Nephron (organoid): ENCODE measurements at regions not wholly inside any gene's neighbourhood (a gene's known extent, or its start where the extent isn't known, plus 50 kb on each side); places are given as distances from the start of the nearest gene placed in this dataset.

Experiments used
- H3K27ac Mint-ChIP-seq, 3 experiments: 2 replicates each; pipeline ENCODE4 v1.8.0; 2020; ENCODE audit warnings: mixed read lengths in 3 of 3, mild to moderate bottlenecking in 2 of 3, moderate library complexity in 1 of 3
- H3K27me3 Mint-ChIP-seq: 2 replicates; pipeline ENCODE4 v1.8.0; 2021; ENCODE audit warnings: low read depth, mild to moderate bottlenecking, moderate library complexity, mixed read lengths
- H3K36me3 Mint-ChIP-seq: 2 replicates; pipeline ENCODE4 v1.8.0; 2020; ENCODE audit warnings: low read depth, mixed read lengths
- H3K4me1 Mint-ChIP-seq: 2 replicates; pipeline ENCODE4 v1.8.0; 2020; ENCODE audit warnings: mixed read lengths
- H3K4me3 Mint-ChIP-seq, 3 experiments: 2 replicates each; pipeline ENCODE4 v1.8.0; 2020; ENCODE audit warnings: mild to moderate bottlenecking in 3 of 3, mixed read lengths in 3 of 3, moderate library complexity in 2 of 3
- H3K9me3 Mint-ChIP-seq: 2 replicates; pipeline ENCODE4 v1.8.0; 2020; ENCODE audit warnings: mixed read lengths
- TF ChIP-seq, protein P1 (sequence below), 3 experiments: fragments of 200-600 bp; sonication (generic); IDR thresholded peaks; one replicate each; pipeline ENCODE4 v1.5.0; 2021; ENCODE audit warnings: antibody characterized with exemption in 3 of 3; ENCODE audit not compliant: unreplicated experiment in 3 of 3

DNA sequence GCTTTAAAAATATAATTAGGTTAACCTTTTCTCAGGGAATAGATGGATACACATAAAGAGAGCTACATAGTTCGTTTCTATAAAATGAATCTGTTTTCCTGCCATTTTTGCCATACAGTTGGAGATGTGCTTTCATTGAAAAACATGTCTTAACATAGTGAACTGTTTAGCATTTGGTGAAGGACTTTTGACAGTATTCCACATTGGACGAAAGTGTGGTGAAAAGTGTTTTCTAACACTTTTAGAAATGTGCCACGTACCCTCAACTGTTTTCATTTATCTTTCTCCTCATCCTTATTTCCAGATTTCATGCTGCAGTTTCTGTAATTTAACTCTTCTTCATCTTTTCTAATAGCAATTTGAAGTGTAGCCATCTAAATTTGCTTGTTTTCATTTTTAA, 249.1 kb upstream of the MTNR1B start:
- no peaks in the 10 kb centered on the region for H3K27me3 Mint-ChIP-seq
- no peak overlapping the region for H3K4me3 Mint-ChIP-seq
- H3K9me3 Mint-ChIP-seq, result peaks cover 9% of the 10 kb centered on the region
- TF ChIP-seq, protein P1, sequence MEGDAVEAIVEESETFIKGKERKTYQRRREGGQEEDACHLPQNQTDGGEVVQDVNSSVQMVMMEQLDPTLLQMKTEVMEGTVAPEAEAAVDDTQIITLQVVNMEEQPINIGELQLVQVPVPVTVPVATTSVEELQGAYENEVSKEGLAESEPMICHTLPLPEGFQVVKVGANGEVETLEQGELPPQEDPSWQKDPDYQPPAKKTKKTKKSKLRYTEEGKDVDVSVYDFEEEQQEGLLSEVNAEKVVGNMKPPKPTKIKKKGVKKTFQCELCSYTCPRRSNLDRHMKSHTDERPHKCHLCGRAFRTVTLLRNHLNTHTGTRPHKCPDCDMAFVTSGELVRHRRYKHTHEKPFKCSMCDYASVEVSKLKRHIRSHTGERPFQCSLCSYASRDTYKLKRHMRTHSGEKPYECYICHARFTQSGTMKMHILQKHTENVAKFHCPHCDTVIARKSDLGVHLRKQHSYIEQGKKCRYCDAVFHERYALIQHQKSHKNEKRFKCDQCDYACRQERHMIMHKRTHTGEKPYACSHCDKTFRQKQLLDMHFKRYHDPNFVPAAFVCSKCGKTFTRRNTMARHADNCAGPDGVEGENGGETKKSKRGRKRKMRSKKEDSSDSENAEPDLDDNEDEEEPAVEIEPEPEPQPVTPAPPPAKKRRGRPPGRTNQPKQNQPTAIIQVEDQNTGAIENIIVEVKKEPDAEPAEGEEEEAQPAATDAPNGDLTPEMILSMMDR (IDR thresholded peaks at IDR 0.05; ENCODE audit: unreplicated experiment in 3 of 3), result no peak
- H3K27ac Mint-ChIP-seq, result no peak overlapping the region
- H3K36me3 Mint-ChIP-seq, result peaks cover 12% of the 10 kb centered on the region
- H3K4me1 Mint-ChIP-seq, result no peaks in the 10 kb centered on the region

DNA sequence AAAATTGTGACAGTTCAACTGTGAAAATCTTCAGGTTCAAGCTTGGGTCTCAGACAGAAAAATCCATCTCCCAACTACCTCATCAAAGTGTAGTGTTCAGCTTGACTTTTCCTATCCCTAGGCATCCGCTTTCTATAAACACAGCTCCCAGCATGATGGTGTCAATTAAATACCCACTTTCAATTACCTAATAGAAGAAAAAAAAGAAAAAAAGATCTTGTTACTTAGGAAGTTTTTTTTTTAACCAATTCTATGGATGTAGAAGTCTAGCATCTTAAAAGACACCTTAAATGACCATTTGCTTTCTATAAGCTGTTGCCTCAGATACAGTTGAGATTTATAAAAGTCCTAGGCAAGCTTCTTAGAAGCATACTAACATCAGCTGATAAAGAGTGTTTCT, 244.1 kb upstream of the MTNR1B start:
- H3K27me3 Mint-ChIP-seq, result no peaks in the 10 kb centered on the region
- TF ChIP-seq, protein P1 (IDR thresholded peaks at IDR 0.05; ENCODE audit: unreplicated experiment in 3 of 3), result no peak
- H3K36me3 Mint-ChIP-seq, result peaks cover 8% of the 10 kb centered on the region
- H3K9me3 Mint-ChIP-seq, result peaks cover 9% of the 10 kb centered on the region
- H3K4me3 Mint-ChIP-seq, result no peak overlapping the region
- no peaks in the 10 kb centered on the region for H3K4me1 Mint-ChIP-seq
- no peak overlapping the region for H3K27ac Mint-ChIP-seq

DNA sequence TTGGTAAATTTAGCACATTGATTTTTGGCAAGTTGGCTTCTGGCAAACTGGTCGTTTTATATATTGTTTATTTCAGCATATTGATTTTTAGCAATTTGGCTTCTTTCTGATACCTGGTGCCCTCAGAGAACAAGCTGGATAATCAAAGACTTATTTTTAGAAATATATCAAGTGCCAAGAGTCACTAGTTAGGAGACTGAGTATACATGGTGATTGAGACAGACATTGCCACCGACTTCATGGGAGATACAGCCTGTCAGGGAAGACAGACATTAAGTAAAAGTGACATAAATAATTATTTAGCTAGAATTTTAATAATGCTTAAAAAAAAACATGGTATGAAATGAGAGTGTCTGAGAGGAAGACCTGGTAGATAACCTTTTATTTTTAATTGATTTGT, 242.3 kb upstream of the MTNR1B start:
- Mint-ChIP-seq H3K27ac (no peak overlapping the region), H3K36me3 (peaks cover 8% of the 10 kb centered on the region), H3K9me3 (peaks cover 9% of the 10 kb centered on the region), H3K4me3 (no peak overlapping the region), H3K27me3 (no peaks in the 10 kb centered on the region), H3K4me1 (no peaks in the 10 kb centered on the region)
- TF ChIP-seq, protein P1 (IDR thresholded peaks at IDR 0.05; ENCODE audit: unreplicated experiment in 3 of 3), result no peak

DNA sequence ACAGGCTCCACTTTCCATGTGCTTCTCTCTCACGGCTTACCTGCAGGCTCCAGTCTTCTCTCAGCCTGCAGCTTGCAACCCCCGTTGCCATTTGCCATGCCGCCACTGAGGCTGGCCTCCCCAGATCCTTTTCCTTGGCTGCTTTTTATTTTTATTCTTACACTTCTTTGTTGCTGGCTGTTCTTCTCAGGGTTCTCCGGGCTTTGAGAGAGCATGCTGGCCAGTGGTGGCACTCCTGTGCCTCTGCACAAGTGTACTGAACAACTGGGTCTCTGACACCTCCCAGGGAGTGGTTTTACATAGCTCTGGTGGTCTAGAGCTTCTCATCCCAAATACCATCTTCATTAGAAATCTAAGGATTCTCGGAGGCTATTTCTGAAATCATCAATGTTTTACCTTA, 241.7 kb upstream of the MTNR1B start:
- no peaks in the 10 kb centered on the region for H3K27me3 Mint-ChIP-seq
- TF ChIP-seq, protein P1 (IDR thresholded peaks at IDR 0.05; ENCODE audit: unreplicated experiment in 3 of 3), result no peak
- no peaks in the 10 kb centered on the region for H3K4me1 Mint-ChIP-seq
- H3K27ac Mint-ChIP-seq, result no peak overlapping the region
- peaks cover 8% of the 10 kb centered on the region for H3K36me3 Mint-ChIP-seq
- H3K9me3 Mint-ChIP-seq, result peaks cover 9% of the 10 kb centered on the region
- no peak overlapping the region for H3K4me3 Mint-ChIP-seq

DNA sequence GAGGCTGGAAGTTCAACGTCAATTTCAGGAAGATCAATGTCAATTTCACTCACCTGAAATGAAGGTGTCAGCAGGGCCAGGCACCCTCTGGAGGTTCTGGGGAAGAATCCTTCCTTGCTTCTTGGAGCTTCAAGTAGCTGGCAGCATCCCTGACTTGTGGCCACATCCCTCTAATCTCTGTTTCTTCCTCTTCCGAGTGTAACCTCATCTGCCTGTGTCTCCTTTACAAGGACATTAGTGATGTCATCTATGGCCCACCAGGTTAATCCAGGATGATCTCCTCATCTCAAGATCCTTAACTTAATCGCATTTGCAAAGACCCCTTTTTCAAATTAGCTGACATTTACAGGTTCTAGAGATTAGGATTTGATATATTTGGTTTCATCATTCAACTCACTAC, 240.8 kb upstream of the MTNR1B start:
- Mint-ChIP-seq H3K27me3 (no peaks in the 10 kb centered on the region), H3K27ac (no peak overlapping the region), H3K4me3 (no peak overlapping the region), H3K9me3 (peaks cover 2% of the 10 kb centered on the region), H3K36me3 (no peaks in the 10 kb centered on the region), H3K4me1 (no peaks in the 10 kb centered on the region)
- TF ChIP-seq, protein P1 (IDR thresholded peaks at IDR 0.05; ENCODE audit: unreplicated experiment in 3 of 3), result no peak

DNA sequence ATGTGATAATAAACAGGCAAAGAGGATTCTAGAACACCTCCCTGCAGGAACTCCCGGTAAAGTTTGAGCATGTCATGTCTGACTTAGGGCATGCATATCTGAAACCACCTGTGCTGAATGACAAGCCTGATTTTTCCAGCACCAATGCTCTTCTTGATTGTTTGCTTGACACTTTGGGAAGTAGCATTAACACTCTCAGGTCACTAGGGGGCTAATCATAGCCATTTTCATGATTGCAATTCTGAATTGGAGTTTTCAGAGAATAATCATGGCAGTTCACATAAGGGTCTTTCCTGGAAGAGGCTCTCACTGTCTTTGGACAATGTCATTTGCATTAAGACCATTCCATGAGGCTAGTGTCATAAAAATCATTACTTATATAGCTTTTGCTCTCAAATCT, 234.4 kb upstream of the MTNR1B start:
- Mint-ChIP-seq H3K27ac (no peak overlapping the region), H3K4me1 (peaks cover 20% of the 10 kb centered on the region), H3K9me3 (no peaks in the 10 kb centered on the region), H3K36me3 (no peaks in the 10 kb centered on the region), H3K4me3 (no peak overlapping the region), H3K27me3 (no peaks in the 10 kb centered on the region)
- TF ChIP-seq, protein P1 (IDR thresholded peaks at IDR 0.05; ENCODE audit: unreplicated experiment in 3 of 3), result peak in 1 of 3 experiments; percentile 47
